ENCODE measurements at regions not wholly inside any gene's neighbourhood (a gene's known extent, or its start where the extent isn't known, plus 50 kb on each side); places are given as distances from the start of the nearest gene placed in this dataset.

DNA sequence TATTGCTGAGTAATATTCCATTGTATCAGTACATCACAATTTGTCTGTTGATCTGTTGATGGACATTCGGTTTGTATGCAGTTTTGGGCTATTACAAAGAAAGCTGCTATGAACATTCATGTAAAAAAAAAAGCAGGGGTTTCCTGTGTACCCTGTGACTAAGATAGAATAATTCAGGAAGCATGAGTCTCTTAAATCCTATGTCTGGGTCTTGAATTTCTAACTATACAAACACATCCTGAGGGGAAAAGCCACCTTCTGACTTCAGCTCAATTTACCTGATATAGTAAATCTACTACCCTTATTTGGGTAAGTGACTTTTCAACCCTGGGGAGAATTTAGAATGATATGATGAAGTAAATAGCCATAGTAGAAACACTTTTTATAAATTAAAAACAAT is 94.6 kb upstream of the FUNDC1 start:
- no peak for TF ChIP-seq POLR2A (IDR thresholded peaks at IDR 0.05; ENCODE audit: low read depth, low read length)
- no peak for TF ChIP-seq POLR2AphosphoS5 (IDR thresholded peaks at IDR 0.05; ENCODE audit: low read depth, low read length)
- TF ChIP-seq POU2F2 (IDR thresholded peaks at IDR 0.05; ENCODE audit: low read depth, low read length): no peak
- no peak for TF ChIP-seq TAF1 (IDR thresholded peaks at IDR 0.05; ENCODE audit: low read depth, low read length)
- TF ChIP-seq PAX5 (IDR thresholded peaks at IDR 0.05; ENCODE audit: insufficient read depth, low read length, severe bottlenecking): no peak
- TF ChIP-seq SPI1 (IDR thresholded peaks at IDR 0.05; ENCODE audit: low read depth, low read length): no peak
